ENCODE measurements at regions not wholly inside any gene's neighbourhood (a gene's known extent, or its start where the extent isn't known, plus 50 kb on each side); places are given as distances from the start of the nearest gene placed in this dataset.

DNA sequence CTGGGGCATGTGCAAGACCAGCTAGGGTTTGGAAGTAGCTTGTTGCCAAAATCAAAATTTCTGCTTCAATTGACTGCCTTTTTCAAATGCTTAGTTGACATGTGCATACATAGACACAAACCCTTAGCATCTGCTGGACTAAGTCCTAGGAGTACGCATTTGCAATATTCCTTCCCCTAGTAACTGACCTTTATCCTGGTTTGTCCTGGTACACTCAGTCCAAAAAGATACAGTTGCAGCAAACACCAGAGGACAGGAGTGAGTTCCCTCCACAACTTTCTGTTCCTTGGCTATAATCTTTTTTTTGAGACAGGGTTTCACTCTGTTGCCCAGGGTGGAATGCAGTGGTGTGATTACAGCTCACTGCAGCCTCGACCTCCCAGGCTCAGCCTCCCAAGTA is 290.2 kb upstream of the ERCC4 start:
- Histone ChIP-seq H3K27me3 (ENCODE audit: control insufficient read depth in 1 of 2, insufficient read depth in 2 of 2, low read length in 2 of 2) (no peaks in the 10 kb centered on the region; a peak in 1 of 5 replicates), H3K36me3 (replicated peaks in 1 of 2; ENCODE audit: control insufficient read depth in 1 of 2, insufficient read depth in 2 of 2, low read length in 2 of 2) (no peaks in the 10 kb centered on the region), H3K4me1 (ENCODE audit: insufficient read depth, low read length) (no peaks in the 10 kb centered on the region), H3K4me3 (replicated peaks in 1 of 3; ENCODE audit: insufficient read depth in 1 of 3, low read depth in 2 of 3, low read length in 3 of 3) (no peak overlapping the region), H4K20me1 (ENCODE audit: insufficient read depth, low read length) (no peaks in the 10 kb centered on the region), H2AFZ (ENCODE audit: low read length) (no peak overlapping the region), H3K4me2 (ENCODE audit: low read depth, low read length) (no peak overlapping the region), H3K9me3 (ENCODE audit: low read length) (no peaks in the 10 kb centered on the region), H3K27ac (ENCODE audit: extremely low read length, insufficient read depth, low read length) (no peak overlapping the region), H3K79me2 (ENCODE audit: insufficient read depth, low read length) (no peaks in the 10 kb centered on the region), H3K9ac (ENCODE audit: insufficient read depth, low read depth, low read length) (no peak overlapping the region)
- ChIA-PET CTCF (ENCODE audit: low intra/inter-chr PET ratio, low total read pairs) (no interaction called here), POLR2A (no interaction called here)
- intact Hi-C loops (cut with micrococcal nuclease; ENCODE audit: unreplicated experiment) (no loop called here), in situ Hi-C loops (cut with HindIII; ENCODE audit: extremely low pct_ligation_motif_present, low pct_unique_long_range_greater_than_20kb) (no loop called here)
- TF ChIP-seq RNF2 (conservative IDR thresholded peaks at IDR 0.05; ENCODE audit: low read depth) (no peak), HOXD1 (CRISPR knock-in tag; IDR thresholded peaks at IDR 0.05) (no peak), ZNF746 (CRISPR knock-in tag; IDR thresholded peaks at IDR 0.05) (no peak), SCMH1 (CRISPR knock-in tag; IDR thresholded peaks at IDR 0.05; ENCODE audit: borderline replicate concordance) (no peak), YY1 (IDR thresholded peaks at IDR 0.05; ENCODE audit: insufficient read depth, insufficient replicate concordance, low read depth, low read length) (no peak), ZNF777 (CRISPR knock-in tag; IDR thresholded peaks at IDR 0.05) (no peak), MXI1 (IDR thresholded peaks at IDR 0.05; ENCODE audit: borderline replicate concordance, low read depth, low read length) (no peak), CENPT (CRISPR knock-in tag; IDR thresholded peaks at IDR 0.05; ENCODE audit: low read depth) (no peak), ZNF17 (CRISPR knock-in tag; IDR thresholded peaks at IDR 0.05) (no peak), PRDM15 (CRISPR knock-in tag; IDR thresholded peaks at IDR 0.05) (no peak), KLF6 (CRISPR knock-in tag; IDR thresholded peaks at IDR 0.05) (no peak), MEF2D (CRISPR knock-in tag; IDR thresholded peaks at IDR 0.05) (no peak)
- no peak for ATAC-seq
- no peak for FAIRE-seq
- WGBS (ENCODE audit: low lambda C conversion rate) = 38% methylated on average over 2 of the region's 2 CpGs
- no TSS peak for BruUV-seq (replicated peaks)
- DNase-seq (ENCODE audit: low spot score) = no peak
